GM21529 (cell line): ENCODE measurements at regions not wholly inside any gene's neighbourhood (a gene's known extent, or its start where the extent isn't known, plus 50 kb on each side); places are given as distances from the start of the nearest gene placed in this dataset.

Source experiments
- ATAC-seq: cut with Tn5 transposase; IDR thresholded peaks from one replicate; pipeline ENCODE4 v1.9.1; 2021; ENCODE audit not compliant: unreplicated experiment

DNA sequence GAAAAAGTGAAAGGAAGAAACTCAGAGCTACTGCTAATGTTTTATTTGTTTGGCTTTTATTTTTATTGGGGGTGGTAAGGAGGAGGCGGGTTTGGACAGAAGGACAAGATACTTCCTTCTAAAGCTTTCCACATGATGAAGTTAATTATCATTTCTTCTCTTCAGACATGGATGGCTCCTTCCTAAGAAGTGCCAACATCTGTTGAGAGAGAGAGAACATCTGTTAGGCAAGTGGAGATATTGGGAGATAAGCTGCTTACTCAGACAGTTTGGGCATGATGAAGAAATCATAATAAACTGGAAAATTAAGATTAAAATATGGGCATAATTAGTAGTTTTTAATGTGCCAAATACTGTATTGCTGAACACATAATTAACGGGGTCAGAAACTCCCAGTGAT lies 535.7 kb upstream of the INTU start:
- ATAC-seq, result no peak

DNA sequence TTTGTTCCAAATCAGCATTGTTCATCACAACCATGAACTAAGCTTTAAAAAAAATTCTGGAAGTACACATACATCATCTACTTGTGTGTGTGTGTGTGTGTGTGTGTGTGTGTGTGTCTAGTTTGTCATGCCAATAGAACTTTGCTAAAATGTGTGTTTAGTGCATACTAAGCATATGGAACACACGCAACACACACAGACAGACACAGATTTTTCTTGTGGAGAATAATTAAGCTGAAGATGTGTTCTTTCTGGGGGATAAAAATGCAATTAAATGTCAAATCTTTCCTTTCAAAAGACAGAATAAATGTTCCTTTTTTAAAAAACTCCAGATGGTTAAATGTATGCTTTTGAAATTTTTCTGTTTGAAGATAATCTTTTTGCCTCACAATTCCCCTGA lies 530.4 kb upstream of the INTU start:
- no peak for ATAC-seq

DNA sequence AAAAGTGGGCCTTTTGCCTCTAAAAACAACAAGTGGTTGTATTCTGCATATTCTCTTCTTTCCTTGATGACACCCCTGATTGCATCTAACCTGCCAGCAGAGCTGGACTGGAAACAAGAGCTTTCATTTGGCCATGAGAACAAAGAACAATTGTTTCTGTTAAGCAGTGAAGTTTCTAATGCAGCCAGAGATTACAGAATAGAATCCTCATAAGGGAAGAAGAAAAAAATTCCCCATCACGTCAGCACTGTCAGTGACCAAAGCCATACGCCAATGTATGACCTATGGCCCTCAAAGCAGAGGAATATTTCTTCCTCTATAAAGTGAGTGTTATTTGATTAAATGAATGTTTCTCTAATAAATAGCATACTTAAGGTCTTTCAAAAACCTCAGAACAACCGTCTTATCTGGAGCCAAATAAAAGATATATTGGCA lies 529.1 kb upstream of the INTU start:
- ATAC-seq, result no peak

DNA sequence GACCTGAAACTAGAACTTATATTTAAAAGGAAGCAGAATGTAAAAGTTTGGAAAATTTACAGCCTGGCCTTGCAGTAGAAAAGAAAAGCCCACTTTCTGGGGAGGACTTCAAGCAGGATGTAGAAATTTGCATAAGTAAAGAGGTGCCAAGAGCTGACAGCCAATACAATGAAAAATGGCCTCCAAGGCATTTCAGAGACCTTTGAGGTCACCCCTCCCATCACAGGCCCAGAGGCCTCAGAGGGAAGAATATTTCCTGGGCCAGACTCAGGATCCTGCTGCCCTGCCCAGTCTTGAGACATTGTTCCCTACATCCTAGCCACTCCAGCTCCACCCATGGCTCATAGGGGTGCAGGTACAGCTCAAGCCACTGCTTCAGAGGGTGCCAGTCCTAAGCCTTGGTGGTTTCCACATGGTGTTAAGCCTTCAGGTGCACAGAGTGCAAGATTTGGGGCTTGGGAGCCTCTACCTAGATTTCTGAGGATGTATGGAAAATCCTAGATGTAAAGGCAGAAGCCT lies 518.9 kb upstream of the INTU start:
- ATAC-seq, result no peak

DNA sequence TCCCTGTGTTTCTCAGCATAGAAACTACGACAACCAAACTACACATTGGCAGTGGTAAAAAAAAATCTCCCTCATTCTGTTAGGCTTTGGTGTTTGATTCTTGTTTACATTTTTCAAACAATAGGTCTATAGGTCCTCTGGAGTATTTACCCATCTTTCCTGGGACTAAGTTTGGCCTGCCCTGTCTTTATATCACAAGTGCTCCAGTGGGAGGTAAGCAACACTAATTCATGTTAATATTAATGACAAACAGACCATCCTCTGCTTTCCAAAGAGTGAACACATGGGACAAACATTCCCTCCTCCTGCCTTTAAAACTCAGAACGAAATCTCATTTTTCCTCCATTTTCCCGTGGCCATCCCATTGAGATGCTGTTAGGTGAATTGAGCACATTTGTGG lies 514.1 kb upstream of the INTU start:
- ATAC-seq, result no peak

DNA sequence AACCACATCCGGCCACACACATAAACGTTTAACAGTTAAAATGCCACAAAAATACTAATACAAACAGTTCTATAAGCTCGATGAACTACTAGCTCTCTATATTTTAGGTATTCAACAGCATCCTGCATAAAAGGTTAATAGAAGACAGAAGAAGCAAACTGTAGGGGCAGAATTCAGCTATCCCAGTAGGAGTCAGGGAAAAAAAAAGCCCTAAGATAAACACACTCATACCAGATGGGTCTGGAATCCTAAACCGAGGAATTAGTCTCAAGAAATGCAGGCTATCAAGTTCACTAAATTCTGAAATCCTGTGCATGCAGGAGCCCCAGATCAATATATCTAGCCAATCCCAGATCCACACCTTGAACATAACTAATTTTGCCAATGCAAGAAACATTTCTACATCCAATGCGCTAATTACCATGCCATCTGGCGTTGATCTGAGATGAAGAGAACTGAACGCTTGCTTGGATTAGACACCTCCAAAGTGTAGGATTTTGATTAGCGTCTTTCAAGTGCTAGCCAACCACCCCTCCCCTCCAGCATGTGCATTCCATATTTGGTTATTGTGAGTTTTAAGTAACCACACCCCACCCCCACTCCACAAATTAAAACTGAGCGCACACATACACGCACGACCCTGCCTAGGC lies 512.2 kb upstream of the INTU start:
- no peak for ATAC-seq

DNA sequence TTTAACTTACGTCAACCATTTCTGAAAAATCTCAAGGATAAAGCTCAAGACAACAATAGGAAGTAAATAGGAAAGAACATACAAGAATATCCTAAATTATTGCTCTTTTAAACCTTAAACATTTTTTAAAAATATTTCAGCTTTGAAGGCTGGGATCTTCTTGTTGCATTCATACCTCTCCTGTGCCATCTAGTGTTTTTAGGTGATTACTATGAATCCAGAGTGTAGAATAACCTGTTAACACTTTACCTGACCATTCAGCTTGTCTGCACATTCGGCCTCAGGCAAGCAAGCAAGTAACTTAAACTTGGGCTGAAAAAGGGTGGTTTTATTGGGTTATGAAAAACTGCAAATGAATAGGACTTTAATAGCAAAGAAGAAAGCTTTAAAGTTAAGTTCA lies 507.8 kb upstream of the INTU start:
- ATAC-seq, result no peak

DNA sequence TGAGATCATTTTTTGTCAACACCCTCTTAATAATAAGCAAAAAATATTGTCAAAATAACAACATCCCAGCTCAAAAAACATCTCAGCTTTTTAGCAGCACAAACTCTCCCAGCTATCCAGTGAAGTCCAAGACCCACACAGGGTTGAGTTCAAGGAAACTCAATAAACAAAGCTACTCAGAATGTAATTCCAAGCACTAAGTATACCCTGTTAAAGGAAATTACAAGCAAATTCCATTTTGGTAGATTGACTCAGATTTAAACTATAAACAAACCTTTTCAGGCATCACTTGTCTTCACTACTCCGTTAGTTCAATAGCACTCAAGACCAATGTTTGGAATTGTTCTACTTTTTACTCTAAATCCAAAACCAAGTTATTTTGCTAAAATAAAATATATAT lies 506.0 kb upstream of the INTU start:
- no peak for ATAC-seq

DNA sequence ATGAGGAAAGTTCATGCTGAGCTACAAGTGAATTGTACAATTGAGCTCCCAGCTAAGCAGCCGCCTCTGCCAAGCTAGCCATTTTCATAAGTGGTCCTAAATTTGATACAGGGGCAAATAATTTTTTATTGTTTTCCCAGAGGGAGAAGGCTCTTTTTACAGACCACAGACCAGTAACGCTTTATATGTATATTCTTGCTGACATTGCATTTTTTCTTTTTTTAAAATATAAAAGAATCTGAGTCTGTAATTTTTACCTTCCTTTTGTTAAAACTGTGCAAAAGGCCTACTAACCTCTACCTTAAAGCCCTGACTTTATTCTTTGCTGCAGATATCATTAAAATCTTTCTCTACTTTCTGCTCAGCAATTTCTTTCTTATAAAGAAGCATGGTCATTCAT lies 501.2 kb upstream of the INTU start:
- no peak for ATAC-seq

DNA sequence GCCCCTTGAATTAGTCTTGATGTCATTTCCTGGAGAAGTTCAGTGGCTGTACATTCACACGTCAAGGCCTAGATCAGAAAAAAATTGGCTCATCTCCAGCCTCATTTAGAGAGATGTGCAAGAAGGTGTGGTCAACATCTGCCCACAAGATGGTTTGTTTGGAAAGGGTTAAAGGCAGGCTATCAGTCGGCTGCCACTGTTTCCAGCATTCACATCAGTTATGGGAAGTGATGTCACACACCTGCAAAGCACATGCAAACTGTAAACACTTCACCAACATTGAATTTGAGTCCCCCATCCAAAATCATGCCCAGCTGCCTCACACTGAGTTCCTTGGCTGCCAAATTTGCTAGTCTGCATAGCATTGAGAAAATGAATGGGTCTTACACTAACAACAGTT lies 498.3 kb upstream of the INTU start:
- ATAC-seq, result no peak

DNA sequence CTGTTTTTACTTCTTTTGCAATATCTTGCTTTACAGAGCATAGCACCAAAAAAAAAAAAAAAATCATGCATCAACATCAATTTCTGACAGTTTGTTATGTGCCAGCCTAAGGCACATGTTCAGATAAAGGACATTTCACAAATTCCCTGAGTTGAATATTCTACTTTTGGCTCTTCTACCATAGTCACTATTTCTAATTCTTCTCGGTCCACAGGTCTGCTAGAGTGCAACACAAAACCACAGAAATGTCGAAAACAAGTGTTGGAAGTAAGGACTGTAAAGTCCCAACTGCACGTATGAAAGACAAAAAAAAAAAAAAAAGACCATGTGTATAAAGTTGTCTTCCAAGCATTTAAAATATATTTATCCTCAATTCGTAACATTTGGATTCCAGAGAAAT lies 494.2 kb upstream of the INTU start:
- ATAC-seq, result no peak

DNA sequence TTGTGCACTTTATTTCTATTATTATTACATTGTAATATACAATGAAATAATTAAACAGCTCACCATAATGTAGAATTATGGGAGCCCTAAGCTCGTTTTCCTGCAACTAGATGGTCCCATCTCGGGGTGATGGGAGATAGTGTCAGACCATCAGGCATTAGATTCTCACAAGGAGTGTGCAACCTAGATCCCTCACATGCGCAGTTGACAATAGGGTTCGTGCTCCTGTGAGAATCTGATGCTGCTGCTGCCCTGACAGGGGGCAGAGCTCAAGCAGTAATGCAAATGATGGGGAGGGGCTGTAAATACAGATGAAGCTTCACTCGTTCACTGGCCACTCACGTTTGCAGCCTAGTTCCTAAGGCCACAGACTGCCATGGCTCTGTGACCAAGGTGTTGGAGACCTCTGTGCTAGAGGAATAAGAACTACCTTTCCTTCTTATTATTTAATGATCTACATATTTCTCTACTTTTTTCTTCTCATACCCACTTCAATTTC lies 492.9 kb upstream of the INTU start:
- no peak for ATAC-seq

DNA sequence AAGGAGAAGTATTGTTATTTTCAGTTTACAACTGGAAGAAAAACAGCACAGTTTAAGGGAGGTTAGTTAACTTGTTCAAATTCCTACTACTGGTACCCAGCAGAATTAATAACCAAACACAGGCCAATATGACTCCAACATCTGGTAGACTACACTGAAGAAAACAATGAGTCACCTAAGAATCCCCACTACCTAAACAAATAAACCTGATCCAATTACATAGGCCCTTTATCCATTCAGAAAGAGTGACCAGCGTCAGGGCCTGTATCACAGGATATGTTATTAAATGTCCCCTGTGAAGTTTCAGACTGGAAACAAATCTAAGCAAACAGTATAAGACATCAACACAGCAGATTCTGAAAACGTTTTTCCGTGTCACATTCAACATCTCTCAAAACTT lies 492.5 kb upstream of the INTU start:
- ATAC-seq, result no peak

DNA sequence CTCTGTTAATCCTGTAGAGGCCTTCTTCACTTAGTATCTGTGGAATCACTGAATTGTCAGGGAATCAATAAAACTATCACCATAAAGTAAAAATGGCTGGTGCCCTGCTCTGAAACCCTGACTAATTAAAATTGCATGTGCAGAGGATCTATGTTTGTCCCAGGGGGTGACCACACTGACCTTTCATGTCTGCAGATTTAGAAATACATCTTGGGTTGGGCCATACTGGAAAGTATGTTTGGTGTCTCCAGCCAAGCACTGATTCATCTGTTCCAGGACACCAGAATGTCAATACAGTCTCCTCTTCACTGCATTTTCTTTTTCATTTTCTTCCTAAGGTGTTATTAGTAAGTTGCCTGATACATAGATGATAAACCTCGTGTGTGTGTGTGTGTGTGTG lies 490.9 kb upstream of the INTU start:
- no peak for ATAC-seq

DNA sequence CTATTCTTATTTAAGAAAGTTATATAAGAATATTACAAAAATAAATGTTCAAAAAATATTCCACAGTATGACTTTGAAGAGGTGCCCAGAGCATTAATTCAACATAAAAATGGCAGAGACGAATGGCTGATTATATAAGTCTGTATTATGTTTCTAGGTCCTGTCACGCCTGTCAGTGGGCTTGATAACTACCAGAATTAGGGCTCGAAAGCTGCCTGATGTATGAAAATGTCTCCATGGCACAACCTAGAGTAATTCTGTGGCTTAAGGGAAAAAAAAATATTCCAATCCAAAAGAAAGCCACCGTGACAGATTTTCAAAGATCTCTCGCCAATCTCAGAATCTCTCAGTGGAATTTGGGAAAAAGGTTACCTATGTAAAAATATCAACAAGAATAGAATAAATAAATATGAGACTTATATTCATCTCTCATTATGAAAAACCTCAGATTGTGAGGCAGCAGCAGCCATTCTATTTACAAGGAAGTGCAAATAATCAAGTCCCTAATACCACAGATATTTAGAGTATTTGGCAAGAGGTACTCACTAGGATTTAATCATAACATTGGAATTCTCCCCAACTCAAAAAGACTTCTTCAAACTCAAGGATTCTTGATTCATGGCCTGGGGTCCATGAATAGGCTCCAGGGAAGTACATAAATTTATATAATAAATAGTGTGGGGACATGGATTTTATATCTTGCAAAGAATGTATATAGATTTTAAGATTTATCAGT lies 489.1 kb upstream of the INTU start:
- ATAC-seq, result no peak

DNA sequence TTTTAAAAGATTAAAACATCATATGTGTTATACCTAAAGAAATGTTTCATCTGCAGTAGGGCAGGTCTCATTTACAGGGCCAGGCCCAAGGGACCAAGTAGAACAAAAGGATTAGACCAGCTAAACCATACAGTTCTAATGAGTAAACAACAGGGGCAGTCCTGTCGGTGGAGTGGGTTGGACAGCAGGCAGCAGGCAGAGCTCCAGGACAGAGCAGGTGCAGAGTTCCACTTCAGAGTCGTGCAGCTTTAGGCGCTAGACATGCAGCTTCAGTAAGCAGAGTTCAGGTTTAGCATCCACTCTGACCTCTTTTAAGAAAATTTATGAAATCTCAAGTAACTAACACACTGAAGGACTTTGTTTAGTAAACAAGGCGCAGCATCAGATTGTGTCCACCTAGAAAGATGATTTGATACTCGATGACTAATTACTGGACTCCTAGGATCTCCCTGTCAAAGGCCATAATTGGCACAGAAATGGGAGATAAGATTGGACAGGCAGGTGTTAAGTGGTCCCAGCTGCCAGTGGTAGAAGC lies 487.7 kb upstream of the INTU start:
- no peak for ATAC-seq

DNA sequence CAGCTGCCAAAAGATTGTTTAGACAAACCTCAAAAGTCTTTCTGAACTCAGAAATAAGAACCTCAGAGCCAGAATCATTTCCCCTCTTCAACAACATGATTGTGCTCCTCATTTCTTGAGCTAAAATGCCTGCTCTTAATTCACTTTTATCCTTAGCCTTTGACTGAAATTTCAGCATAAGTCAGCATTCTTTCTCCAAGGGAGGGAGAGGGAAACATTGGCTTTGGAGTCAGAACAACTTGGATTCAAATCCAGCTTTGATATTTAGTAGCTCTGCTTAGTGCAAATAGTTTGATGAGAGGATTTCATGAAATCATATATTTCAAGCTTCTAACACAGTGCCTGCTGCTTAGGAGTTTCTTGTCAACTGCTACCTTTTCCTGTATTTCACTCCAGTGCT lies 484.6 kb upstream of the INTU start:
- no peak for ATAC-seq

DNA sequence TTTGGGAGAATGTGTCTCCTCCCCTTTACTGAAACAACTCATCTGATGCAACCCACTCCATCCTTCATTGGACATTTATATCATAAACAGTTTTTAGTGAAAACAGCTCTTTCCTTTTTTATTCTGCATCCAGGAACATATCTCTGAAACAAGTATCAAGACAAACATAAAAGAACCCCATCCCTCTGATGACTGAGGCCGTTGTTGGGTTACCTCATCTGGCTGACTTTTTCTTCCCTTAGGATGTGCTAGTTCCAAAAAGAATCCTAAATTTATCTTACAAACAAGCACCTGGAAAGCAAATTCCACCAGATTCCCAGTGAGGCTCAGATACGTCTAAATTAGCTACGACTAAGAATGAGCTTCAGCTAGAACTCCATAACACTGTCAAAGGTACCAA lies 483.7 kb upstream of the INTU start:
- ATAC-seq, result no peak

DNA sequence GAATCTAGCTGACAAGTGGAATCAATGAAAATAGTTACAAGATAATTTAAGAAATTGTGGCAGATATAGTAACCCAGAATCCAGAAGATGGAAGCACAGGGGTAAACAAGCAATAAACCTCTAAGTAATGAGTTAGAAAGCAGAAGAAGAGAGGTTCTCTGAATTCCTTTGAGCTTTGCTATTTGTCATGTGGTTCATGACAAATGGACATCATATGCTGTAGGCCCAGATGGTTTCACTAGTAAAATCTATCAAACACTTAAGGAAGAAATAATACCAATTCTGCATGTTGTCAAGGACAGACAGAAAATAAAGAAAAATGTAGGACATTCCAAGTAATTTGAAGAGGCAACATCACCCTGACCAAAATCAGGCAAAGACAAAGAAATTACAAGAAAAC lies 480.8 kb upstream of the INTU start:
- ATAC-seq, result no peak

DNA sequence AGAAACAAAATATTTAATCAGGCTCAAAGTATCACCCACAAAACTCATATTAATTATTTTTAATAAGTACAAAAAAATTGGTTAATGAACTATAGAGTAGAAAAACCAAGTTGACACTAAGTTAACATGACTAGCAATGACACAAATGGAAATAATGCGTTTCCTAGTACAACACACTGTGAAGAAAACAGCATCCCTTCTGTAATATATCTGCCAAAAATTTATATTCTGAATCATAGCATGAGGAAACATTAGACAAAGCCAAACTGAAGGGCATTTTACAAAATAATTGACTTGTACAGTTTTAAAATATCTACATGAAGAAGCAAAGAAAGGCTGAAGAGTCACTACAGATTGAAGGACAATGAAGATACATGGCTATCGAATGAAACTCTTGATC lies 477.6 kb upstream of the INTU start:
- no peak for ATAC-seq

DNA sequence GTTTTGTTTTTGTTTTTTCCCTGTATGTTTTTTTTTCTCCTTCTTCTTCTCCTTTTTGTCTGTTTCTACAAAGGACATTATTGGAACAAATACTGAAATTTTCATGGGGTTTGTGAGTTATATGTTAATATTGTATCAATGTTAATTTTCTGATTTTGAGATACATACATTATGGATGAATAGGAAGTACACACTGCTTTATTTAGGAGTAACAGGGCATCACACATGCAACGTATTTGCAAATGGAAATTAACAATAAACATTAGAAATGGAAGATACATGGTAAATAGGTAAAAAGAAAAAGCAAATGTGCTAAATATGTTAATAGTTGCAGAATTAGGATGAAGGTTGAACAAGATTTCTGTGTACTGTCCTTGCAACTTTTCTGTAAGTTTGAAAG lies 477.2 kb upstream of the INTU start:
- no peak for ATAC-seq

DNA sequence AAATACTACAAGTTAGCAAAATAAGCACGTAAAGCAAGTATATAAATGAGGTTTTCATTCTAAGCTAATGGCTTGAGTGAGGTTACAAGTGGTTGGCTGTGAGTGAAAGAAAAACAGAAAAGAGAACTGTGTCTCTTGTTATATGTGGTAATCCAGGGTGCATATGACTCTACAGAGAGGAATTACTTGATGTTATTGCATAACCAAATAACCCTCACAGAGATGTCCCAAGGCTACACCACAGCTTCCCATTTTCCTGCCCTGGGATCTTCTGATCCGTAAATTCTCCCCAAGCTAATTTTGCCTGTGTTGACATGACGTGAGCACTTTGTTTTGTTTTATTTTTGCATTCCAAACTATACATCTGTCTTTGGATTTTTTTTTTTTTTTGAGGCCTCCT lies 470.0 kb upstream of the INTU start:
- no peak for ATAC-seq
